Fibroblast of lung (primary cell): ENCODE measurements at regions not wholly inside any gene's neighbourhood (a gene's known extent, or its start where the extent isn't known, plus 50 kb on each side); places are given as distances from the start of the nearest gene placed in this dataset.

Experiments
- DNase-seq, 2 donors: peaks; one replicate each; pipeline versions ENCODE4 v3.0.0 to v3.0.0-alpha.2; 2010; ENCODE audit warnings: low read depth in 2 of 2
- H2AFZ ChIP-seq: 2 replicates; pipeline ENCODE4 v1.5.1; 2012; ENCODE audit warnings: low read length, control low read depth, inconsistent platforms
- H3K27ac ChIP-seq: 2 replicates; pipeline ENCODE4 v1.5.1; 2011; ENCODE audit warnings: low read length, control low read depth; ENCODE audit not compliant: insufficient read depth
- H3K27me3 ChIP-seq: 2 replicates; pipeline ENCODE4 v1.5.1; 2011; ENCODE audit warnings: mild to moderate bottlenecking, low read length; ENCODE audit not compliant: control insufficient read depth, insufficient read depth
- H3K36me3 ChIP-seq: 2 replicates; pipeline ENCODE4 v1.5.1; 2011; ENCODE audit warnings: low read length; ENCODE audit not compliant: control insufficient read depth, insufficient read depth
- H3K4me1 ChIP-seq: 2 replicates; pipeline ENCODE4 v1.5.1; 2011; ENCODE audit warnings: low read length; ENCODE audit not compliant: control insufficient read depth, insufficient read depth; ENCODE audit errors: extremely low read depth
- H3K4me2 ChIP-seq: 2 replicates; pipeline ENCODE4 v1.5.1; 2011; ENCODE audit warnings: low read length, control low read depth; ENCODE audit not compliant: insufficient read depth; ENCODE audit errors: extremely low read depth
- H3K4me3 ChIP-seq, 4 experiments: fragments of 200-600 bp in 1 of 4; sonication (generic) in 1 of 4; replicated peaks in 1 of 4; 2 replicates each; pipeline ENCODE4 v1.5.1; 2011 to 2016; ENCODE audit warnings: low read length in 4 of 4, low read depth in 3 of 4, mild to moderate bottlenecking in 3 of 4, control low read depth in 2 of 4, inconsistent platforms in 1 of 4, mixed read lengths in 1 of 4; ENCODE audit not compliant: insufficient read depth in 1 of 4; ENCODE audit errors: control extremely low read depth in 1 of 4
- H3K79me2 ChIP-seq: 2 replicates; pipeline ENCODE4 v1.5.1; 2012; ENCODE audit warnings: mild to moderate bottlenecking, low read length, inconsistent platforms; ENCODE audit not compliant: control insufficient read depth, insufficient read depth
- H3K9ac ChIP-seq: 2 replicates; pipeline ENCODE4 v1.5.1; 2011; ENCODE audit warnings: mild to moderate bottlenecking, low read length, control low read depth; ENCODE audit not compliant: insufficient read depth
- H3K9me3 ChIP-seq: 2 replicates; pipeline ENCODE4 v1.5.1; 2012; ENCODE audit warnings: low read depth, low read length; ENCODE audit not compliant: control insufficient read depth, insufficient read depth
- H4K20me1 ChIP-seq: 2 replicates; pipeline ENCODE4 v1.5.1; 2011; ENCODE audit warnings: low read length; ENCODE audit not compliant: control insufficient read depth, insufficient read depth; ENCODE audit errors: extremely low read depth
- EZH2 ChIP-seq: IDR thresholded peaks from 2 replicates; pipeline ENCODE4 v1.5.1; 2012; ENCODE audit warnings: low read length, control low read depth, mild to moderate bottlenecking; ENCODE audit errors: missing control alignments
- TF ChIP-seq, protein P1 (sequence below), 2 donors: IDR thresholded peaks in 1 of 2; conservative IDR thresholded peaks in 1 of 2; 1 replicate in 1 of 2; 2 replicates in 1 of 2; pipeline ENCODE4 v1.5.1; 2011 to 2012; ENCODE audit warnings: low read length in 2 of 2, control low read depth in 1 of 2, inconsistent platforms in 1 of 2, low read depth in 1 of 2, mild to moderate bottlenecking in 1 of 2

GRCh38 chr6:105968603-105969333, 117.4 kb upstream of the PRDM1 start:
- no peak for DNase-seq
- no peak overlapping the region for H3K4me3 ChIP-seq
- no peaks in the 10 kb centered on the region for H3K9me3 ChIP-seq
- no peak overlapping the region for H3K4me2 ChIP-seq
- no peaks in the 10 kb centered on the region for H3K27me3 ChIP-seq
- no peaks in the 10 kb centered on the region for H3K36me3 ChIP-seq
- H3K27ac ChIP-seq = no peak overlapping the region
- TF ChIP-seq, protein P1, sequence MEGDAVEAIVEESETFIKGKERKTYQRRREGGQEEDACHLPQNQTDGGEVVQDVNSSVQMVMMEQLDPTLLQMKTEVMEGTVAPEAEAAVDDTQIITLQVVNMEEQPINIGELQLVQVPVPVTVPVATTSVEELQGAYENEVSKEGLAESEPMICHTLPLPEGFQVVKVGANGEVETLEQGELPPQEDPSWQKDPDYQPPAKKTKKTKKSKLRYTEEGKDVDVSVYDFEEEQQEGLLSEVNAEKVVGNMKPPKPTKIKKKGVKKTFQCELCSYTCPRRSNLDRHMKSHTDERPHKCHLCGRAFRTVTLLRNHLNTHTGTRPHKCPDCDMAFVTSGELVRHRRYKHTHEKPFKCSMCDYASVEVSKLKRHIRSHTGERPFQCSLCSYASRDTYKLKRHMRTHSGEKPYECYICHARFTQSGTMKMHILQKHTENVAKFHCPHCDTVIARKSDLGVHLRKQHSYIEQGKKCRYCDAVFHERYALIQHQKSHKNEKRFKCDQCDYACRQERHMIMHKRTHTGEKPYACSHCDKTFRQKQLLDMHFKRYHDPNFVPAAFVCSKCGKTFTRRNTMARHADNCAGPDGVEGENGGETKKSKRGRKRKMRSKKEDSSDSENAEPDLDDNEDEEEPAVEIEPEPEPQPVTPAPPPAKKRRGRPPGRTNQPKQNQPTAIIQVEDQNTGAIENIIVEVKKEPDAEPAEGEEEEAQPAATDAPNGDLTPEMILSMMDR (conservative IDR thresholded peaks at IDR 0.05 in 1 of 2, IDR thresholded peaks at IDR 0.05 in 1 of 2; ENCODE audit: low read depth in 1 of 2, low read length in 2 of 2) = no peak
- TF ChIP-seq EZH2 = no peak
- H3K9ac ChIP-seq = no peak overlapping the region
- H3K79me2 ChIP-seq = no peaks in the 10 kb centered on the region
- H4K20me1 ChIP-seq = no peaks in the 10 kb centered on the region
- H3K4me1 ChIP-seq = no peaks in the 10 kb centered on the region
- H2AFZ ChIP-seq = no peak overlapping the region

- Histone ChIP-seq H4K20me1 (no peaks in the 10 kb centered on the region), H2AFZ (no peak overlapping the region), H3K4me1 (no peaks in the 10 kb centered on the region), H3K9ac (no peak overlapping the region), H3K4me2 (no peak overlapping the region), H3K79me2 (no peaks in the 10 kb centered on the region), H3K27me3 (no peaks in the 10 kb centered on the region), H3K9me3 (no peaks in the 10 kb centered on the region), H3K4me3 (no peak overlapping the region), H3K27ac (no peak overlapping the region), H3K36me3 (no peaks in the 10 kb centered on the region)
- DNase-seq = peak in 1 of 2 donors; percentile 31
- TF ChIP-seq, protein P1 (conservative IDR thresholded peaks at IDR 0.05 in 1 of 2, IDR thresholded peaks at IDR 0.05 in 1 of 2; ENCODE audit: low read depth in 1 of 2, low read length in 2 of 2) = no peak
- TF ChIP-seq EZH2 = no peak
Observed at GRCh38 chr6:105967917-105968602, 118.1 kb upstream of the PRDM1 start.

GRCh38 chr6:105966481-105966880, 119.7 kb upstream of the PRDM1 start:
- Histone ChIP-seq H3K27me3 (no peaks in the 10 kb centered on the region), H3K79me2 (no peaks in the 10 kb centered on the region), H3K27ac (no peak overlapping the region), H3K4me2 (no peak overlapping the region), H3K36me3 (no peaks in the 10 kb centered on the region), H4K20me1 (no peaks in the 10 kb centered on the region), H3K9ac (no peak overlapping the region), H2AFZ (no peak overlapping the region), H3K9me3 (no peaks in the 10 kb centered on the region), H3K4me1 (no peaks in the 10 kb centered on the region), H3K4me3 (no peak overlapping the region)
- TF ChIP-seq, protein P1 (conservative IDR thresholded peaks at IDR 0.05 in 1 of 2, IDR thresholded peaks at IDR 0.05 in 1 of 2; ENCODE audit: low read depth in 1 of 2, low read length in 2 of 2) = no peak
- no peak for TF ChIP-seq EZH2
- DNase-seq = no peak
